Cardiac fibroblast (primary cell): ENCODE measurements at regions not wholly inside any gene's neighbourhood (a gene's known extent, or its start where the extent isn't known, plus 50 kb on each side); places are given as distances from the start of the nearest gene placed in this dataset.

Source experiments
- DNase-seq, 2 donors: peaks; one replicate each; pipeline versions ENCODE4 v3.0.0 to v3.0.0-alpha.2; 2010; ENCODE audit warnings: low read depth in 2 of 2
- H3K4me3 ChIP-seq, 2 donors: replicated peaks in 1 of 2; 1 replicate in 1 of 2; 2 replicates in 1 of 2; pipeline ENCODE4 v1.5.1; 2011; ENCODE audit warnings: low read depth in 2 of 2, low read length in 2 of 2, mild to moderate bottlenecking in 2 of 2, moderate library complexity in 1 of 2
- TF ChIP-seq, protein P1 (sequence below): IDR thresholded peaks from one replicate; pipeline ENCODE4 v1.5.1; 2011; ENCODE audit warnings: low read depth, mild to moderate bottlenecking, low read length, inconsistent platforms

DNA sequence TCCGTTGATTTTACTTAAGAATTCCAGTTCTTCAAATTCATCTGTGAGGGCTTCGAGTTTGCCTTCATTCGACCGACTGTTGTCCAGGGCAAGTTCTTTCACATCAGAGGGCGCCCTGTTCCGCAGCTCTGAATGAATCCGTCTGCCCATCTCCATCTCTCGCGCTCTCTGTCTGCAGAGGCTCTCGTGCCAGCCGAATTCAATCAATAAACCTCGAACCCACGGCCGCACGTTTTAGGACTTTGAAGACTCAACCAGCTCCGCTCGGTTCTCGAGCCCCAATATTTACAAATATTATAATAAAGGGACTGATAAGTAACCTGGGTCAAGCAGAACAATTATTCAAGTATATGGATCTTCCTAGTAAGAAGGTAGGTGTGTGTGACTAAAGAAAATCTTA is 556.4 kb upstream of the SMIM31 start:
- no peak for DNase-seq
- H3K4me3 ChIP-seq, result no peak overlapping the region
- TF ChIP-seq, protein P1, sequence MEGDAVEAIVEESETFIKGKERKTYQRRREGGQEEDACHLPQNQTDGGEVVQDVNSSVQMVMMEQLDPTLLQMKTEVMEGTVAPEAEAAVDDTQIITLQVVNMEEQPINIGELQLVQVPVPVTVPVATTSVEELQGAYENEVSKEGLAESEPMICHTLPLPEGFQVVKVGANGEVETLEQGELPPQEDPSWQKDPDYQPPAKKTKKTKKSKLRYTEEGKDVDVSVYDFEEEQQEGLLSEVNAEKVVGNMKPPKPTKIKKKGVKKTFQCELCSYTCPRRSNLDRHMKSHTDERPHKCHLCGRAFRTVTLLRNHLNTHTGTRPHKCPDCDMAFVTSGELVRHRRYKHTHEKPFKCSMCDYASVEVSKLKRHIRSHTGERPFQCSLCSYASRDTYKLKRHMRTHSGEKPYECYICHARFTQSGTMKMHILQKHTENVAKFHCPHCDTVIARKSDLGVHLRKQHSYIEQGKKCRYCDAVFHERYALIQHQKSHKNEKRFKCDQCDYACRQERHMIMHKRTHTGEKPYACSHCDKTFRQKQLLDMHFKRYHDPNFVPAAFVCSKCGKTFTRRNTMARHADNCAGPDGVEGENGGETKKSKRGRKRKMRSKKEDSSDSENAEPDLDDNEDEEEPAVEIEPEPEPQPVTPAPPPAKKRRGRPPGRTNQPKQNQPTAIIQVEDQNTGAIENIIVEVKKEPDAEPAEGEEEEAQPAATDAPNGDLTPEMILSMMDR, result no peak

DNA sequence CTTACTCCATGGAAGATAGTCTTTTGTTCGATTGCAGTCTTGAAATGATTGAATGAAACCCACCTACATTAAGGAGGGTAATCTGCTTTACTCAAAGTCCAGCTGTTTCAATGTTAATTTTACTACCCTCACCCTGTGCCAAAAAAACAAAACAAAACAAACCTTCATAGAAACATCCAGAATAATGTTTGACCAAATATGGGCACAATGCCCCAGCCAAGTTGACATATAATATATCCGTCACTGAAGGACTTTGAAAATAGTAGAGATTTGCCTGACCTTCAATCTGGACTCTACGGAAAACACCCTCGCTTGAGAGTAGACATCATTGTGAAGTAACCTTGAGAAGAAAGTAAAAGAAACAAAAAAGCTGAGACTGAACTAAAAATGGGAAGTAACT is 550.5 kb upstream of the SMIM31 start:
- H3K4me3 ChIP-seq, result no peak overlapping the region
- TF ChIP-seq, protein P1, result no peak
- DNase-seq, result no peak

DNA sequence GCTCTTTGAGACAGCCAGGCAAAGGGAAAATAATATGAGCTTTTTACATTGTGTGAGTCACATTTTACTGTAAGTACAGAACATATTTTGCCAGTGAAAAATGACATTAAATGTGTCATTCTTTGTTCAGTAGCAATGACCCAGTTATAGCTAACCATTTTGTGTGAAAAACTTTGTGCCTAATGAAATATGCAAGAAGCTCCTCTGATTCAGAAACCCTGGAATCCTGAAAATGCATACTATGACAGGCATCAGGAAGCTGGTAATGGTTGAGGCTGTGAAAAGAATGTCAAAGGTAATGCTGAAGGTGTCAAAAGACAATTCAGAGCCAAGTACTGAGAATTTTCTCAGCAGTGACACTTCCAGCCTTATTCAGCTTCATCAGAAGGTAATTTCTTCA is 549.5 kb upstream of the SMIM31 start:
- TF ChIP-seq, protein P1, result no peak
- DNase-seq, result peak; percentile 2 to 61
- no peak overlapping the region for H3K4me3 ChIP-seq

DNA sequence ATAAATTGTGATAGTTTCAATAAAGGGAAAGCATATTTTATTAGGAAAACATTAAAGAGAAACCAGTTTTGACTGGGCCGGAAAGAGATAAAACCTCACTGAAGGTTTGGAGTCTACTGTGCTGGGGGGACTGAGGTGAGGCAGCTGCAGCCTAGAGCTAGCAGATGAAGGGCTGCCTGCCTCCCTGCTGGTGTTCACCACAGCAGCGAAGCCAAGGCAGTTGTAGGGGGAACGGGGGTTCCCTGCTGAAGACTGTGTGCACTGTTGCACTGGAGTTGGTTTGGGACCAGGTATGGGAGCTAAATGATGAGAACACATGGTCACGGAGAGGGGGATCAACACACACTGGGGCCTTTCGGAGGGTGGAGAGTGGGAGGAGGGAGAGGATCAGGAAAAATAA is 546.5 kb upstream of the SMIM31 start:
- no peak overlapping the region for H3K4me3 ChIP-seq
- DNase-seq, result no peak
- TF ChIP-seq, protein P1, result no peak

DNA sequence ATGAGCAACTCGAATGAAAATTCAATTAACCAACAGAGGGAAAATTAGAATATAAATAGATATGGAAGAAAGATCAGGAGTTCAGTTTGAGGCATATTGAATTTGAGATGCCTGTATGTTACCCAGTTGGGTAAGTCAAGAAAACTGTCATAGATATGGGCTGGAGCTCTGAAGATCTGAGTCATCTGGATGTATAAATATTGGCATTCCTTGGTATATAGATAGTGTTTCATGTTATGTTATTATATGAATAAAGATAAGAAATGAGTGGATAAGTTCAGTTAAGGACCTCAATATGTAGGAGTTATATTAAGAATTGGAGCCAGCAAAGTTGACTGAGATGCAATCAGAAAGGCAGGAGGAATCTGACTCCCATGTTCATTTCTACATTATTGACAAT is 543.6 kb upstream of the SMIM31 start:
- DNase-seq, result no peak
- TF ChIP-seq, protein P1, result no peak
- no peak overlapping the region for H3K4me3 ChIP-seq

DNA sequence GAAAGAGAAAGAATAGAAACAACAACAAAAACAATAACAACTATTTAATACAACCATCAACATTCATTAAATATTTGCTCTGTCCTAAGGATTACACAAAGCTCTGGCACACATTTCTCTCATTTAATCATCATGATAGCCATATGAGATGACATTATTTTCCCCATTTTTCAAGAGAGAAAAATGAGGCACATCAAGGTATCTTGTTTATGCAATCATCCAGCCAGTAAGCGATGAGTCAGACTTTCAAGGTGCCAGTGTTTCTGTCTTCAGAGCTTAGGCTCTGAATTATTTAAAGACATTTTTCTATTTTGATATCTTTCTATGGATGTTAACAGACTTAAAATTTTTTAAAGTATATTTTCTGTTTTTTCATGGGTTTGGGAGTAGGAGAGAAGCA is 541.8 kb upstream of the SMIM31 start:
- no peak overlapping the region for H3K4me3 ChIP-seq
- TF ChIP-seq, protein P1, result no peak
- peak in 1 of 2 donors; percentile 7 for DNase-seq

DNA sequence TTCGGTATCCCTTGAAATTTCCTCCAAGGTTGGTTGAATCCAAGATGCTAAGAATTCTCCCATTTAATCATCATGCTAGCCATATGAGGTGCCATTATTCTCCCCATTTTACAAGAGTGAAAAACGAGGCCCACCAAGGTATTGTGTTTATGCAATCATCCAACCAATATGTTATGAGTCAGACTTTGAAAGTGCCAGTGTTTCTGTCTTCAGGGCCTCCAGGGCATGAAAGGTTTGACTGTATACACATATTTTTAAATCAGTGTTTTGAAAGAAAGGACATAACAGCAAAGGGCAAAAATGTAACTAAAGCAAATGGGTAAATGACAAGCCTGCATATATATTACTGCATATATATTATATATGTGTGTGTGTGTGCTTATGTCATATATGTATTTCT is 541.2 kb upstream of the SMIM31 start:
- TF ChIP-seq, protein P1, result no peak
- no peak for DNase-seq
- no peak overlapping the region for H3K4me3 ChIP-seq
